H1 (cell line): ENCODE measurements at regions not wholly inside any gene's neighbourhood (a gene's known extent, or its start where the extent isn't known, plus 50 kb on each side); places are given as distances from the start of the nearest gene placed in this dataset.
A peak's percentile ranks its signal among the peaks of the same experiment; 100 is the strongest.

Experiments used
- EZH2 ChIP-seq: fragments of 200-600 bp; sonication (generic); IDR thresholded peaks from 2 replicates; pipeline ENCODE4 v1.7.1; 2012; ENCODE audit warnings: low read depth, mild to moderate bottlenecking, moderate library complexity, low read length, inconsistent platforms; ENCODE audit not compliant: severe bottlenecking
- JUN ChIP-seq: IDR thresholded peaks from 2 replicates; pipeline ENCODE4 v1.6.1; 2011; ENCODE audit warnings: low read depth, mild to moderate bottlenecking, improper control_type of control experiment, low read length
- JUND ChIP-seq: IDR thresholded peaks from 2 replicates; pipeline ENCODE4 v1.6.1; 2011; ENCODE audit warnings: mild to moderate bottlenecking, improper control_type of control experiment, low read length
- POLR2A ChIP-seq, 2 experiments: IDR thresholded peaks; 1 replicate in 1 of 2; 2 replicates in 1 of 2; pipeline ENCODE4 v1.6.1; 2011; ENCODE audit warnings: low read depth in 2 of 2, low read length in 2 of 2, mild to moderate bottlenecking in 2 of 2; ENCODE audit errors: control extremely low read depth in 1 of 2
- RAD21 ChIP-seq, 2 experiments: IDR thresholded peaks in 1 of 2; conservative IDR thresholded peaks in 1 of 2; 2 replicates each; pipeline ENCODE4 v1.6.1; 2011; ENCODE audit warnings: low read depth in 2 of 2, low read length in 2 of 2, improper control_type of control experiment in 1 of 2, inconsistent platforms in 1 of 2, mild to moderate bottlenecking in 1 of 2, moderate library complexity in 1 of 2
- SIN3A ChIP-seq, 2 experiments: IDR thresholded peaks in 1 of 2; conservative IDR thresholded peaks in 1 of 2; 2 replicates each; pipeline ENCODE4 v1.6.1; 2011 to 2012; ENCODE audit warnings: low read length in 2 of 2, improper control_type of control experiment in 1 of 2, low read depth in 1 of 2, mild to moderate bottlenecking in 1 of 2
- SUZ12 ChIP-seq: fragments of 200-600 bp; sonication (generic); IDR thresholded peaks from 2 replicates; pipeline ENCODE4 v1.6.1; 2012; ENCODE audit warnings: mild to moderate bottlenecking, inconsistent platforms, low read length, moderate library complexity, mixed read lengths
- TAF1 ChIP-seq: IDR thresholded peaks from 2 replicates; pipeline ENCODE4 v1.6.1; 2011; ENCODE audit warnings: mild to moderate bottlenecking, low read depth, low read length
- TAF7 ChIP-seq: optimal IDR thresholded peaks from 2 replicates; pipeline ENCODE3; 2011; ENCODE audit warnings: low read depth, mild to moderate bottlenecking, inconsistent platforms, low read length, moderate library complexity, borderline replicate concordance
- ZNF274 ChIP-seq: IDR thresholded peaks from 2 replicates; pipeline ENCODE4 v1.7.0; 2012; ENCODE audit warnings: low read length, borderline replicate concordance; ENCODE audit errors: extremely low read depth
- TF ChIP-seq, protein P1 (sequence below), 3 experiments: IDR thresholded peaks; 1 replicate in 2 of 3; 2 replicates in 1 of 3; pipeline versions ENCODE4 v1.5.1 to v1.6.1; 2011; ENCODE audit warnings: low read length in 3 of 3, mild to moderate bottlenecking in 3 of 3, inconsistent platforms in 2 of 3, low read depth in 1 of 3, moderate library complexity in 1 of 3; ENCODE audit not compliant: insufficient read depth in 1 of 3; ENCODE audit errors: control extremely low read depth in 1 of 3

DNA sequence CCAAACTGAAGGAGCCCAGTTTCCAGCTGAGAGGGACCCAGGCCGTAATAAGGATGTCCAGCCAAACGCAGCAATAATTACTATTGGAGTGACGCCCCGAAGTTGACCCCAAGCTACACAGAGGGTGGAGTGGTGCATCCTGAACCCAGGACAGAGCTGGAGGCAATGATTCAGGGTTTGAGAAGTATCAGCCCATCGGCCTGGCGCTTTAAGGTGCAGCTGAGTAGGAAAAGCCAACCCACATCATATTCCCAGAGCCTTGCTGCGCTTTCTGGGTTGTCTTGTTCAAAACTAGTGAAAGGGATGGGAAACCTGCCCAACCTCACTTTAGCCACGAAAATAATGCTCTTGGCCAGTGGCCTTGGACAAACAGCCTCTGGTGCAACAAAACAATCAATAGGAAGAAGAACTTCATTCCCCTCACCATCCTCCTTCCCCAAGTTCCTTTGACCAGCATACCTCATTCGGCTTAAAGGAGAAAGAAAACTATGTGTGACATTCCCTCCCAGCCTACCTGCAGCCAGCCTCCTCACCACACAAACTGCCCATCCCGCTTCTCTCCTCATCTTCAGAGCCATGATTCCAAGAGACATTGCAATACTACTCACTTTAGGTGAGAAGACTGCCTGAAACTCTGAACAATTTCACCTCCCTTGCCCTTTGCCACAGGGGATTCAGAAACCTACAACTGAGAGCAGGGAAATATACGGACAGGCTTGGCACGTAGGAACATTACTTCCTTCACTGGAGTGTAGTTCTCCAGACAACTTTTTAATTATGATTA is 217.2 kb upstream of the MKLN1 start:
- TF ChIP-seq POLR2A (IDR thresholded peaks at IDR 0.05; ENCODE audit: control extremely low read depth in 1 of 2, low read depth in 2 of 2, low read length in 2 of 2) = no peak
- TF ChIP-seq, protein P1, sequence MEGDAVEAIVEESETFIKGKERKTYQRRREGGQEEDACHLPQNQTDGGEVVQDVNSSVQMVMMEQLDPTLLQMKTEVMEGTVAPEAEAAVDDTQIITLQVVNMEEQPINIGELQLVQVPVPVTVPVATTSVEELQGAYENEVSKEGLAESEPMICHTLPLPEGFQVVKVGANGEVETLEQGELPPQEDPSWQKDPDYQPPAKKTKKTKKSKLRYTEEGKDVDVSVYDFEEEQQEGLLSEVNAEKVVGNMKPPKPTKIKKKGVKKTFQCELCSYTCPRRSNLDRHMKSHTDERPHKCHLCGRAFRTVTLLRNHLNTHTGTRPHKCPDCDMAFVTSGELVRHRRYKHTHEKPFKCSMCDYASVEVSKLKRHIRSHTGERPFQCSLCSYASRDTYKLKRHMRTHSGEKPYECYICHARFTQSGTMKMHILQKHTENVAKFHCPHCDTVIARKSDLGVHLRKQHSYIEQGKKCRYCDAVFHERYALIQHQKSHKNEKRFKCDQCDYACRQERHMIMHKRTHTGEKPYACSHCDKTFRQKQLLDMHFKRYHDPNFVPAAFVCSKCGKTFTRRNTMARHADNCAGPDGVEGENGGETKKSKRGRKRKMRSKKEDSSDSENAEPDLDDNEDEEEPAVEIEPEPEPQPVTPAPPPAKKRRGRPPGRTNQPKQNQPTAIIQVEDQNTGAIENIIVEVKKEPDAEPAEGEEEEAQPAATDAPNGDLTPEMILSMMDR (IDR thresholded peaks at IDR 0.05; ENCODE audit: control extremely low read depth in 1 of 3, insufficient read depth in 1 of 3, low read depth in 1 of 3, low read length in 3 of 3) = no peak
- TF ChIP-seq RAD21 (IDR thresholded peaks at IDR 0.05 in 1 of 2, conservative IDR thresholded peaks at IDR 0.05 in 1 of 2; ENCODE audit: low read depth in 2 of 2, low read length in 2 of 2) = no peak
- TF ChIP-seq ZNF274 = no peak
- TF ChIP-seq SIN3A (conservative IDR thresholded peaks at IDR 0.05 in 1 of 2, IDR thresholded peaks at IDR 0.05 in 1 of 2; ENCODE audit: low read depth in 1 of 2, low read length in 2 of 2) = no peak; a peak in 1 of 4 replicates
- TF ChIP-seq JUN = no peak
- no peak for TF ChIP-seq JUND
- peak; percentile 40; the same call in 1 of the 2 replicates for TF ChIP-seq TAF1
- TF ChIP-seq SUZ12 = no peak
- TF ChIP-seq EZH2 = no peak
- no peak for TF ChIP-seq TAF7
